GM06990 (cell line): ENCODE measurements at regions not wholly inside any gene's neighbourhood (a gene's known extent, or its start where the extent isn't known, plus 50 kb on each side); places are given as distances from the start of the nearest gene placed in this dataset.

Experiments
- DNase-seq: peaks from one replicate; pipeline ENCODE4 v3.0.0-alpha.2; 2011; ENCODE audit not compliant: insufficient read length; ENCODE audit errors: extremely low read depth
- H3K27me3 ChIP-seq: replicated peaks from 2 replicates; pipeline ENCODE4 v1.6.0; 2011; ENCODE audit warnings: low read length; ENCODE audit not compliant: control insufficient read depth, insufficient read depth
- H3K36me3 ChIP-seq: 2 replicates; pipeline ENCODE4 v1.5.1; 2011; ENCODE audit warnings: low read length; ENCODE audit not compliant: control insufficient read depth, insufficient read depth
- H3K4me3 ChIP-seq: replicated peaks from 2 replicates; pipeline ENCODE4 v1.5.1; 2011; ENCODE audit warnings: low read depth, mild to moderate bottlenecking, control low read depth, low read length
- CTCF ChIP-seq: IDR thresholded peaks from 2 replicates; pipeline ENCODE4 v1.5.1; 2011; ENCODE audit warnings: low read length, control low read depth, mild to moderate bottlenecking, inconsistent platforms; ENCODE audit not compliant: insufficient read depth, poor library complexity, severe bottlenecking

DNA sequence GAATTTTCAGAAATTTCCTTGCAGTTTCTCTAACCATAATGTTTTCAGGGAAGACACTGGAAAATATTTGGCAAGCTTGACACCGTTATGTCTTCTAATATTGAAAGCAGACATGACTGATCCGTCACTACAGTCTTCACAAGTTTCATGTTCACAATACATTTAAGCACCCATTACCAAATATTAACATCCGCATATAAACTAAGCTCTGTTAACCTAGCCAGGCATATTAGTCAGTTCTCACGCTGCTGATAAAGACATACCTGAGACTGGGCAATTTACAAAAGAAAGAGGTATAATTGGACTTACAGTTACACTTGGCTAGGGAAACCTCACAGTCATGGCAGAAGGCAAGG lies 162.7 kb upstream of the LYSMD4 start:
- Histone ChIP-seq H3K36me3 (no peaks in the 10 kb centered on the region), H3K4me3 (no peak overlapping the region), H3K27me3 (no peaks in the 10 kb centered on the region)
- TF ChIP-seq CTCF, result no peak
- DNase-seq, result no peak

- H3K4me3 ChIP-seq, result no peak overlapping the region
- no peaks in the 10 kb centered on the region for H3K27me3 ChIP-seq
- DNase-seq, result no peak
- no peaks in the 10 kb centered on the region for H3K36me3 ChIP-seq
- no peak for TF ChIP-seq CTCF
These were observed 162.1 kb upstream of the LYSMD4 start for GRCh38 chr15:99895189-99895955.

GRCh38 chr15:99878835-99879234 lies 145.6 kb upstream of the LYSMD4 start:
- no peak for TF ChIP-seq CTCF

DNA sequence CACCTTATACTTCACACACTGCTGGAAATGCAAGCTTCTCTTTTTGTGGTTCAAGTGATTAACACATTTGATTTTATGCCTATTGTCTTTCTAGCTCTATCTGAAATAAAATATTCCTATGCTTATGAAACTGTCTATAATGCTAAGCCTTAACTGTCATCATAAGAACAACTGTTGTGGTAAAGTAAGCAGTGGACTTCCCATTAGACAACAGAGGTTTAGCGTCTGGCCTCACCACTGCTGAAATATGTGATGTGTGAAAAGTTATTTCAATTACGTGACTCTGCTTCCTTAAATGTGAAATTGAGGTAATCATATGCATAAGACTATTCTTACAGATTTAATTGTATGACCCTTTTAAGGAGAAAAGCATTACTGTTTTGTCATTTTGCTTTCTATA lies 140.2 kb upstream of the LYSMD4 start:
- Histone ChIP-seq H3K27me3 (no peaks in the 10 kb centered on the region), H3K36me3 (no peaks in the 10 kb centered on the region), H3K4me3 (no peak overlapping the region)
- DNase-seq, result no peak
- no peak for TF ChIP-seq CTCF

More at GRCh38 chr15:99878835-99879234, 145.6 kb upstream of the LYSMD4 start:
- H3K4me3 ChIP-seq, result no peak overlapping the region
- H3K36me3 ChIP-seq, result no peaks in the 10 kb centered on the region
- no peaks in the 10 kb centered on the region for H3K27me3 ChIP-seq
- no peak for DNase-seq

DNA sequence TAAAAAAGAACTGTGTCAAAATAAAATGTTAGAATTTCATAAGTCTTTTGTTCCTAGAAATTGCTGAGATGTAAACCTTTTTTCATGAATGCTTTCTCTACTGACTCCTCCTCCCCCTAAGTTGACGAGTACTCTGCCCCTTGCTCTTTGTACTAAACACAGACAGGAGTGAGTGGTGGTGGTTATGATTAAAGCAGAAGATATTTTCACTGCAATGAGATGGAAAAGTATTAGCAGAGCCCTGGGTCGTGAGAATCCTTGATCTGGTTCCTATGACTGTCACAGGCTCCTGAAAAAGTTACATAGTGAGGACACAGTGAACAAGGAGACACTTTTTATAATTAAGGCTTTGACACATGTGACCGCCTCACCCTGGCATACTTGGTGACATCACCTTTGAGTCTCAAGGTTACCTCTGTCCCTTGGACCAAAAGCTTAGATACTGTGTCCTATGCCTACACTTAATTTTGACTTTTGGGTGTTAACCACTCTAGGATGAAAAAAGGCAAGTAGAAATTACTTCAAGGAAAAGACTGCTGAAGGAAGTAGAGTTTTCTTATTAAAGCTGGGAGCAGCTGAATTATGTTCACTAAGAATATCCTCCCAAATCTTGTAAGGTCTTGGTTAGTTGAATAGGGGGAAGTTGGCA lies 130.4 kb upstream of the LYSMD4 start:
- Histone ChIP-seq H3K4me3 (no peak overlapping the region), H3K27me3 (no peaks in the 10 kb centered on the region), H3K36me3 (no peaks in the 10 kb centered on the region)
- no peak for DNase-seq
- TF ChIP-seq CTCF, result no peak

GRCh38 chr15:99857836-99858235 lies 124.6 kb upstream of the LYSMD4 start:
- Histone ChIP-seq H3K4me3 (no peak overlapping the region), H3K36me3 (no peaks in the 10 kb centered on the region), H3K27me3 (no peaks in the 10 kb centered on the region)
- no peak for DNase-seq
- TF ChIP-seq CTCF, result no peak
